ENCODE measurements at regions not wholly inside any gene's neighbourhood (a gene's known extent, or its start where the extent isn't known, plus 50 kb on each side); places are given as distances from the start of the nearest gene placed in this dataset.

GRCh38 chr16:85330694-85331188 lies 218.5 kb upstream of the CIBAR2 start:
- DNase-seq = no peak

- DNase-seq = no peak
Observed at GRCh38 chr16:85331688-85332087, 219.4 kb upstream of the CIBAR2 start.

- DNase-seq = no peak
Observed at GRCh38 chr16:85332175-85332574, 219.9 kb upstream of the CIBAR2 start.

GRCh38 chr16:85333337-85333736 lies 221.1 kb upstream of the CIBAR2 start:
- no peak for DNase-seq

DNA sequence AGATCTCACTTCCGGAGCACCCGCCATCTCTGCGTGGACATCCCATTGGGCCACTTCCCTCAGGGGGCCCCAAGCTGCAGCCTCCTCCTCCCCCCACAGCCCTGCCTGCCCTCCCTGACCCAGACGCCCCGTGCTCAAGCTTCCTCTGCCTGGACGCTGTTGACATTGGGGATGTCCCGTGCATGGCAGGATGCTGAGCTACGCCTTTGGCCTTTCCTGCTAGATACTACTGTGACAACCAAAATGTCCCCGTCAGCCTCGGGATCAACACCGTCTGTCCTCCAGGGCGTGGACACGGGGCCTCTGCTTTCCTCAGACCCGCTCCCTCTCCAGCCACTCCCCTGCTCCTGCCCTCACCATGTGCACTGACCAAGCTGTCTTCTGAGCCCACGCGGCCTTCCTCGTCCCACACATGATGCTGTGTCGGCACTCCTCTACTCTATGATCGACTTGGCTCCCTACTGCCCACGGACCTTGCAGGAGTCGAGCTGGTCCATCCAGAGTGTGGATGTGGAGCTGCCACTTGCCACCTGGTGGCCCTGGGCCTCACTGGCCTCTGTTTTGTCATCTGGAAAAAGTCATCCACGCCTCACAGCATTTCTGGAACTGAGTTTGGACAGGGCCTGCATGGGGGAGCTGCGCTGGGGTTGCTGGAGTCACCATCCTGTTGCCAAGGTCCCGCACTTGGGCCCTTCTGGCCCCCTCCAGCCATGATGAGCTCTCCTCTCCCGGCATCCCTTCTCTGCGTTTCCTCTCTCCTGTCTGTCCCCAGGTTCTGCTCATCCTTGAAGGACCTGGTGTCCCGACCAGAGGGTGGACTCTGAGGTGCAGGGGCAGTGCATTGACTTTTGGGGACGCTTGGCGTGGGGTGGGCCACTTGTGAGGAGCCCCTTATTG lies 221.7 kb upstream of the CIBAR2 start:
- no peak for DNase-seq

GRCh38 chr16:85334718-85335583 lies 222.7 kb upstream of the CIBAR2 start:
- no peak for DNase-seq

GRCh38 chr16:85335584-85336491 lies 223.6 kb upstream of the CIBAR2 start:
- DNase-seq = no peak

DNA sequence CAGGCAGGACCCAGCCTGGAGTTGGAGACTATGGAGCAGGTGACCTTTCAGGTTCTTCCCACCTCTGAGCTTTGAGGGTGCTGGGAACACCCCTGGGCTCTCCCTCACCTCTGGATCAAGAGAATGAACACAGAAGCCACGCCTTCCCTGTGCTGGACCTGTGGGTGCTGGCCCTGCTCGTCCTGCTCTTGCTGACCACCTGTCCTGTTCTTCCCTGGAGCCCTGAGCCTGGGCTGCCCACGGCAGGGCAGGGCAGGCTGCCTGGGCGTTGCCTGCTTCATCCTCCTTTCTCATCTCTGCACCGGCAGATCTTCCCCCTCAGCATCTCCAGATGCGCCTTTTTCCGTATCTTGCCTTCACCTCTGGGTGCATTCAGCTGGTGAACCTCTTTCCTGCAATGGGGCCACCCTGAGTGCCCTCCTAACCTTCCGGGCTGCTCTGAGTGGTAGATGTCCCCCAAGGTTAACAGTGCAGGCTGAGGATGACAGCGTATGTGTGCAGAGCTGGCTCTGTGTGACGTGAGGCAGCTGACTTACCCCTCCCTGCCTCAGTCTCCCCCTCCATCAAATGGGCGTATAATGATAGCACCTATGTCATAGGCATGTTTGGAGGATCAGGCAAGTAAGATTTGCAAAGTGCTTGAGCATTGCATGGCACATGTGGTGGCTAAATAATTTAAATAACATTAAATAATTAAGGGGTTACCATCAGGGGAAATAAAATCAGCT lies 225.8 kb upstream of the CIBAR2 start:
- no peak for DNase-seq

GRCh38 chr16:85338638-85338982 lies 226.3 kb upstream of the CIBAR2 start:
- no peak for DNase-seq

GRCh38 chr16:85338989-85339685 lies 226.9 kb upstream of the CIBAR2 start:
- no peak for DNase-seq

DNA sequence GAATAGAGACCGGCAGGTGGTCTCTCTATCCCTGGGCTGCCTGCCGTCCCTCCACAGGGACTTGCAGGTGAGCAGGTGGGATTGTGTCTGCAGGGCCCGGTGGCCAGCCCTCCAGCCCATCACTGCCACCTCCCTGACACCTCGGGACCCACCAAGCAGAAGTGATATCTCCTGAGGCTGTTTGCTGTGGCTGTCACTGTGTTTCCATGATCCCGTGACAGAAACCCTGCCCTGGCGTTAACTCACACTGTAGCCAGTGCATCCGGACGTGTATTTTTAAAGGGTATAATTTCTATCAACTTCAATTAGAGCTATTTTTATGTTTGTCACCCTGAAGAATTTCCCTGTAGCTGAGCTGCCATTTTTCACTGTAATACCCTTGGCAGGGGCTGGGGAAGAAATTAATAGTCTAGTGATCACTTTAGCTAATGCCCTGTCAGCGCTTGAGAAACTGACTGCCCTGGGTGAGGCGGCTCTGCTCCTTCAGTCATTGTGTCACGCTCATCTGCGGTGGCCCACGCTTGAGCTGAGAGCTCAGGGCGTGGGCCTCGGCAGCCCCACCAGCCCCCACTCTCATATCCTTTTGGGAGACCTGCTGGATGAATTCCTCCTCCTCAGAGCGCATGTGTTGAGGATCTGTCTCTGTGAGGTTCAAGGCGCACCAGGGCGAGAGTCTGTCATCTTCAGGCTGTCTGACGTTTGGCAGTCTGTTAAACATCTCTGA lies 229.9 kb upstream of the CIBAR2 start:
- DNase-seq = no peak

- no peak for DNase-seq
Observed at GRCh38 chr16:85344502-85345128, 232.3 kb upstream of the CIBAR2 start.

- DNase-seq = no peak
Observed at GRCh38 chr16:85345129-85345639, 232.9 kb upstream of the CIBAR2 start.

DNA sequence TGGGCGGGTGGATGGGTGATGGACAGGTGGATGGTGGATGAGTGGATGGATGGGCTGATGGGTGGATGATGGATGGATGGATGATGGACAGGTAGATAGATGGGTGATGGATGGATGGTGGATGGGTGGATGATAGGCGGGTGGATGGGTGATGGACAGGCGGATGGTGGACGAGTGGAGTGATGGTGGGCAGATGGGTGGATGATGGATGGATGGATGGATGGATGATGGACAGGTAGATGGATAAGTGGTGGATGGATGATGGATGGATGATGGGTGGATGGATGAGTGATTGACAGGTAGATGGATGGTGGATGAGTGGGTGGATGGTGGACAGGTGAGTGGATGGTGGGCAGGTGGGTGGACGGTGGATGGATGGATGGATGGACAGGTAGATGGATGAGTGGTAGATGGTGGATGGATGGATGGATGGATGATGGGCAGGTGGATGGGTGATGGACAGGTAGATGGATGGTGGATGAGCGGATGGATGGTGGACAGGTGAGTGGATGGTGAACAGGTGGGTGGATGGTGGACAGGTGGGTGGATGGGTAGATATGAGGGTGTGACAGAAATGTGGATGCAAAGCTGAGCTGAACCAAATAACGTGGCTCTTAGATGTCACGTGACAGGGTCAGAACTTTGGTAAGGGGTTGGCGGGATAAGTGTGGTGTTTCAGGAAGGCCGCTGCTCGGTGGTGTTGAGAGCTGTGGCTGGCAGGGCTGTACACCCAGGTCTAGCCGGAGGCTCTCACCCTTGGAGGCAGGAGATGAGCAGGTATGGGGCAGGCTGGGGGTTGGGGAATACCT lies 234.3 kb upstream of the CIBAR2 start:
- no peak for DNase-seq

GRCh38 chr16:85347213-85347591 lies 234.9 kb upstream of the CIBAR2 start:
- DNase-seq = no peak

DNA sequence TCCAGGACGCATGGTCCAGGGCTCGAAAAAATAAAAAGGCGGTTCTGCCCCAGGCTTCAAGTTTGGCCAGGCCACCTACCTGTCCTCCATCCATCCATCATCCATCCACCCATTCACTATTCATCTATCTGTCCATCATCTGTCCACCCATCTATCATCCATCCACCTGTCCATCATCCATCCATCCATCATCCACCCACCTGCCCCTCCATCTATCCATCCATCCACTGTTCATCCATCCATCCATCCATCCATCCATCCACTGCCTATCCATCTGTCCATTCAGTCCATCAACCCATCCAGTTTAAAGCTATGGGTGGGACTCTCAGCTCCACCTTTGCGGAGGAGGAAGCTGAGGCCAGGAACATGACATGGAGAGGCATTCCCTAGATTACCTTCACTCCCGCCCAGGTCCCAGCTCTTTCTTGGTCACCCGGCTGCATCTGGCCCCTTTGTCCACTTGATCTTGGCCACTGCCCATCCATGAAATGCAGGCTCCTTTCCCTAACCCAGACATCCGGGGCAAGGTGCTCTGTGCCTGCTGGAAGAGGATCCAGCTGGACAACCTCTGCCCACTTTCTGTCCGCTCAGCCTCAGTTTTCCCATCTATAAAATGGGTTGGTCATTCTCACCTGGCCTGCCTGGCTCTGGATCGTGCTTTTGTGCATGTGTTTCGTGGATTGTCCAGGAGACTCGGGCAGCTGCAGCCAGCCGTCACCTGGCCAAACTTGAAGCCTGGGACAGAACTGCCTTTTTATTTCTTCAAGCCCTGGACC lies 236.0 kb upstream of the CIBAR2 start:
- no peak for DNase-seq

DNA sequence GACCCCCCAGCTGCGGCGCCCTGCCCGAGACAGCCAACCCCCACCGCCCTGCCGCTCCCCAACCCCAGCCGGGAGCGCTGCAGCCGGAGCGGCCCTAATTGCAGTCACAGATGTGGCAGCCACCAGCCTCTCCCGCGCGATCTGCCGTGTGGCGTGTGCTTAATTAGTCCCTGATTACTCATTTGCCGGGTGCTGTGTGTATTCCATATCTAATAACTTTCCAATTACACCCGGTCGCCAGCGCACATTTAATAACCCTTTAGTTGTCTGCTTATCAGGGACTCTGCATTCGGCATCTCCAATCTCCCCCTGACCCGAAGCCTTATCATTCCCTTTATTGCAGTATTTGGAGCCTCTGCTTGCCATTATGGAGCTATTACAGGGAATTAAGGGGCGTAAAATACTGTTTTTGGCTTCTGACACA lies 236.7 kb upstream of the CIBAR2 start:
- no peak for DNase-seq

Data from GOT3 (cell line).